NCI-H2081 (cell line): ENCODE measurements at regions not wholly inside any gene's neighbourhood (a gene's known extent, or its start where the extent isn't known, plus 50 kb on each side); places are given as distances from the start of the nearest gene placed in this dataset.
A peak's percentile ranks its signal among the peaks of the same experiment; 100 is the strongest.
"Not testable (repeated sequence)": the region's sequence is repeated elsewhere in the genome, so short reads cannot be mapped to it uniquely, and the experiment has no call there.

ENCODE experiments used
- DNase-seq, 2 experiments: peaks; one replicate each; lab custom pipeline; 2025; lab: John Stamatoyannopoulos, UW

GRCh38 chr4:166153548-166153947, 280.5 kb downstream of the TLL1 start:
- DNase-seq = no peak

- no peak for DNase-seq
Measured at GRCh38 chr4:166162327-166162726, 289.3 kb downstream of the TLL1 start.

- peak; percentile 73 to 87 for DNase-seq
Measured at GRCh38 chr4:166165829-166166420, 292.9 kb downstream of the TLL1 start.

GRCh38 chr4:166169111-166169510, 296.1 kb downstream of the TLL1 start:
- peak in 1 of 2 experiments; percentile 36 for DNase-seq

- DNase-seq = no peak
Measured at GRCh38 chr4:166172619-166173018, 299.6 kb downstream of the TLL1 start.

- DNase-seq = no peak
Measured at GRCh38 chr4:166174717-166175490, 301.9 kb downstream of the TLL1 start.

GRCh38 chr4:166182145-166182544, 309.1 kb downstream of the TLL1 start:
- DNase-seq = no peak

GRCh38 chr4:166195101-166195500, 322.1 kb downstream of the TLL1 start:
- no peak for DNase-seq

GRCh38 chr4:166197166-166197565, 324.1 kb downstream of the TLL1 start:
- DNase-seq = no peak

GRCh38 chr4:166198041-166198440, 325.0 kb downstream of the TLL1 start:
- DNase-seq = no peak

- no peak for DNase-seq
Measured at GRCh38 chr4:166198516-166199310, 325.7 kb downstream of the TLL1 start.

- DNase-seq = no peak
Measured at GRCh38 chr4:166202991-166203390, 330.0 kb downstream of the TLL1 start.

- not testable (repeated sequence) for DNase-seq
Measured at GRCh38 chr4:166212326-166212725, 339.3 kb downstream of the TLL1 start.

GRCh38 chr4:166222271-166222670, 349.2 kb downstream of the TLL1 start:
- no peak for DNase-seq

- DNase-seq = no peak
Measured at GRCh38 chr4:166228112-166228511, 355.1 kb downstream of the TLL1 start.

GRCh38 chr4:166229799-166230198, 356.8 kb downstream of the TLL1 start:
- no peak for DNase-seq

GRCh38 chr4:166230841-166231240, 357.8 kb downstream of the TLL1 start:
- DNase-seq = no peak

- no peak for DNase-seq
Measured at GRCh38 chr4:166239354-166239753, 366.3 kb downstream of the TLL1 start.

- peak in 1 of 2 experiments; percentile 19 for DNase-seq
Measured at GRCh38 chr4:166252487-166253402, 379.7 kb downstream of the TLL1 start.

GRCh38 chr4:166257276-166257675, 384.2 kb downstream of the TLL1 start:
- no peak for DNase-seq

- peak; percentile 18 to 70 for DNase-seq
Measured at GRCh38 chr4:166257891-166258290, 384.9 kb downstream of the TLL1 start.

- DNase-seq = peak in 1 of 2 experiments; percentile 67
Measured at GRCh38 chr4:166259081-166259480, 386.0 kb downstream of the TLL1 start.
